Caco-2 (cell line): ENCODE measurements at regions not wholly inside any gene's neighbourhood (a gene's known extent, or its start where the extent isn't known, plus 50 kb on each side); places are given as distances from the start of the nearest gene placed in this dataset.

ENCODE experiments used
- BruUV-seq: library from RNA; stranded (reverse); fragments of 400-500 nt; replicated peaks from 2 replicates; lab custom pipeline; 2021; lab: Mats Ljungman, UMichigan
- CTCF ChIA-PET: fragments of 300-600 bp; sonication (Branson Sonifier 250); formaldehyde crosslinking; loops from one replicate; lab custom pipeline; 2022; ENCODE audit warnings: antibody characterized with exemption; lab: Charles Lee
- POLR2A ChIA-PET: fragments of 300-600 bp; sonication (Branson Sonifier 250); formaldehyde crosslinking; loops from one replicate; lab custom pipeline; 2022; ENCODE audit warnings: antibody characterized with exemption; lab: Charles Lee
- DNase-seq, 2 experiments: peaks; one replicate each; pipeline versions ENCODE4 v3.0.0 to v3.0.0-alpha.2; 2020 to 2022
- H3K27me3 ChIP-seq: replicated peaks from 2 replicates; pipeline ENCODE4 v1.6.0; 2011; ENCODE audit warnings: low read length; ENCODE audit not compliant: control insufficient read depth, insufficient read depth
- H3K36me3 ChIP-seq: 2 replicates; pipeline ENCODE4 v1.5.1; 2011; ENCODE audit warnings: low read length; ENCODE audit not compliant: control insufficient read depth, insufficient read depth
- H3K4me1 ChIP-seq: fragments of 250-450 bp; sonication (Bioruptor Pico); 2 replicates; pipeline ENCODE4 v1.5.1; 2020; ENCODE audit warnings: mild to moderate bottlenecking
- H3K4me3 ChIP-seq: 2 replicates; pipeline ENCODE4 v1.5.1; 2011; ENCODE audit warnings: low read depth, mild to moderate bottlenecking, control low read depth, low read length
- H3K9me3 ChIP-seq: fragments of 250-450 bp; sonication (Bioruptor Pico); 2 replicates; pipeline ENCODE4 v1.5.1; 2020; ENCODE audit warnings: mild to moderate bottlenecking, moderate library complexity
- H3K27ac Mint-ChIP-seq: one replicate; pipeline ENCODE4 v1.8.0; 2022; ENCODE audit warnings: mixed read lengths; ENCODE audit not compliant: unreplicated experiment
- H3K27me3 Mint-ChIP-seq: one replicate; pipeline ENCODE4 v1.8.0; 2022; ENCODE audit warnings: mixed read lengths; ENCODE audit not compliant: insufficient read depth, unreplicated experiment
- H3K36me3 Mint-ChIP-seq: one replicate; pipeline ENCODE4 v1.8.0; 2022; ENCODE audit warnings: mild to moderate bottlenecking, mixed read lengths; ENCODE audit not compliant: insufficient read depth, unreplicated experiment
- H3K4me1 Mint-ChIP-seq: one replicate; pipeline ENCODE4 v1.8.0; 2022; ENCODE audit warnings: low read depth, mixed read lengths; ENCODE audit not compliant: unreplicated experiment
- H3K4me3 Mint-ChIP-seq: one replicate; pipeline ENCODE4 v1.8.0; 2022; ENCODE audit warnings: mild to moderate bottlenecking, moderate library complexity, mixed read lengths; ENCODE audit not compliant: unreplicated experiment
- H3K9me3 Mint-ChIP-seq: one replicate; pipeline ENCODE4 v1.8.0; 2022; ENCODE audit warnings: mixed read lengths; ENCODE audit not compliant: unreplicated experiment
- CTCF ChIP-seq, 2 experiments: fragments of 200-600 bp in 1 of 2; IDR thresholded peaks; 1 replicate in 1 of 2; 2 replicates in 1 of 2; pipeline versions ENCODE4 v1.5.1 to v1.8.0; 2011 to 2022; ENCODE audit warnings: antibody characterized with exemption in 1 of 2, control low read depth in 1 of 2, inconsistent platforms in 1 of 2, low read depth in 1 of 2, low read length in 1 of 2, mild to moderate bottlenecking in 1 of 2, moderate library complexity in 1 of 2; ENCODE audit not compliant: insufficient read depth in 1 of 2, severe bottlenecking in 1 of 2, unreplicated experiment in 1 of 2
- intact Hi-C: fragments of 100-400 bp; cut with micrococcal nuclease; formaldehyde crosslinking; loops from one replicate; pipeline ENCODE4 v1.10.0; 2022; ENCODE audit not compliant: unreplicated experiment

DNA sequence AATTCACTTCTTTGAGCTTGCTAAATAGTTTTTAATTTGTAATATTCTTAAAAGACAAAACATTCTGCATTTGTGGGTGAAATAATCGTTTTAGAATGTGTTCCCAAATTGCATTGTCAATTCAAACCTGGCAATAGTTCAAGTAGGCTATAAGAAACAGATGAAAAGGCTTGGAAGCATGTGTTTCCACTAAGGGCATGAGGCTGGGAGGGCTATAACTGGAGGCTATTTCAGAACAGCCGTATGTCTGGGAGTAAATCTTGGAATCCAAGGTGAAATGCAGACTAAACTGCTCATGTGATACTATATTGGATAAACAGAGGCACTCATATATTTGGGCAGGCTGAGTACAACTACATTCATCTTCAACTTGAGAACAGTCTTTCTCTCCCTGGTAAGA lies 117.4 kb upstream of the GRPR start:
- Histone ChIP-seq H3K4me3 (no peak overlapping the region), H3K9me3 (no peaks in the 10 kb centered on the region), H3K36me3 (no peaks in the 10 kb centered on the region), H3K4me1 (no peaks in the 10 kb centered on the region), H3K27me3 (no peaks in the 10 kb centered on the region)
- Mint-ChIP-seq H3K27ac (no peak overlapping the region), H3K9me3 (peaks cover 8% of the 10 kb centered on the region), H3K4me1 (no peaks in the 10 kb centered on the region), H3K36me3 (no peaks in the 10 kb centered on the region), H3K4me3 (no peak overlapping the region), H3K27me3 (no peaks in the 10 kb centered on the region)
- CTCF ChIA-PET: no interaction called here
- DNase-seq: no peak
- no peak for TF ChIP-seq CTCF (IDR thresholded peaks at IDR 0.05; ENCODE audit: insufficient read depth in 1 of 2, low read depth in 1 of 2, low read length in 1 of 2, severe bottlenecking in 1 of 2, unreplicated experiment in 1 of 2)
- intact Hi-C loops: no loop called here
- POLR2A ChIA-PET: no interaction called here
- BruUV-seq: no TSS peak

DNA sequence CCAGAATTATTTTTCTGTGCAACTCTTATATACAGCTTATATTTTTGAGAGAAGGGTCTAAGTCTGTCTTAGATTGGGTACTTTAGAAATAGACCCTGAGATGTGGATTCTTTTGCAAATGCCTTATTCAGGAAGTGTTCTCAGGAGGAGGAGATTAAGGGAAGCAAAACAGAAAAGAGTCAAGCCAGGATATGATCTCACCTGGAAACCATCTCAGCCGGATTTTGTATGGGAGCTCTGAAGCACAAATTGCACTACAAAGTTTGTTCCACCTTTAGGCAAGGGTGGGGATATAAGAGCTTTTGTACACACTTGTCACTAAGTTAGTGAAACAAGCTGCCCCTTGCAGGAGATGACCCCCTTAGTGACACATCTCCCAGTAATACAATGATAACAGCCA lies 121.2 kb upstream of the GRPR start:
- Mint-ChIP-seq H3K36me3 (no peaks in the 10 kb centered on the region), H3K27me3 (no peaks in the 10 kb centered on the region), H3K9me3 (peaks cover 8% of the 10 kb centered on the region), H3K4me1 (no peaks in the 10 kb centered on the region), H3K27ac (no peak overlapping the region), H3K4me3 (no peak overlapping the region)
- intact Hi-C loops: no loop called here
- Histone ChIP-seq H3K36me3 (no peaks in the 10 kb centered on the region), H3K4me3 (no peak overlapping the region), H3K9me3 (no peaks in the 10 kb centered on the region), H3K4me1 (no peaks in the 10 kb centered on the region), H3K27me3 (no peaks in the 10 kb centered on the region)
- DNase-seq: no peak
- TF ChIP-seq CTCF (IDR thresholded peaks at IDR 0.05; ENCODE audit: insufficient read depth in 1 of 2, low read depth in 1 of 2, low read length in 1 of 2, severe bottlenecking in 1 of 2, unreplicated experiment in 1 of 2): no peak
- ChIA-PET POLR2A (no interaction called here), CTCF (no interaction called here)
- BruUV-seq: no TSS peak

DNA sequence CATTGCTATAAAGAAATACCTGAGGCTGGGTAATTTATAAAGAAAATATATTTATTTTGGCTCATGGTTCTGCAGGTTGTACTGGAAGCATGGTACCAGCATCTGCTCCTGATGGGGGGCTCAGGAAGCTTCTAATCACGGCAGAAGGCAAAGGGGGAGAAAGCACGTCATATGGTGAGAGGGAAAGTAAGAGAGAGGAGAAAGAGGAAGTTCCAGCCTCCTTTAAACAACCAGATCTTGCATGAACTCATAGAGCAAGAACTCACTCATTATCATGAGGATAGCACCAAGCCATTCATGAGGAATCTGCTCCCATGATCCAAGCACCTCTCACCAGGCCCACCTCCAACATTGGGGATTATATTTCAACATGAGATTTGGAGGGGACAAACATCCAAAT lies 125.0 kb upstream of the GRPR start:
- H3K4me1 ChIP-seq: no peaks in the 10 kb centered on the region
- no peak overlapping the region for H3K4me3 ChIP-seq
- no peak for TF ChIP-seq CTCF (IDR thresholded peaks at IDR 0.05; ENCODE audit: insufficient read depth in 1 of 2, low read depth in 1 of 2, low read length in 1 of 2, severe bottlenecking in 1 of 2, unreplicated experiment in 1 of 2)
- H3K27me3 Mint-ChIP-seq: peaks cover 7% of the 10 kb centered on the region
- no peaks in the 10 kb centered on the region for H3K36me3 Mint-ChIP-seq
- no peak overlapping the region for H3K27ac Mint-ChIP-seq
- H3K4me3 Mint-ChIP-seq: no peak overlapping the region
- intact Hi-C loops: no loop called here
- no peak for DNase-seq
- H3K27me3 ChIP-seq: no peaks in the 10 kb centered on the region
- BruUV-seq: no TSS peak
- no peaks in the 10 kb centered on the region for H3K9me3 ChIP-seq
- H3K4me1 Mint-ChIP-seq: no peaks in the 10 kb centered on the region
- no peaks in the 10 kb centered on the region for H3K36me3 ChIP-seq
- CTCF ChIA-PET: no interaction called here
- POLR2A ChIA-PET: no interaction called here
- H3K9me3 Mint-ChIP-seq: peaks cover 8% of the 10 kb centered on the region
